ENCODE measurements at regions not wholly inside any gene's neighbourhood (a gene's known extent, or its start where the extent isn't known, plus 50 kb on each side); places are given as distances from the start of the nearest gene placed in this dataset.
"Not testable (repeated sequence)": the region's sequence is repeated elsewhere in the genome, so short reads cannot be mapped to it uniquely, and the experiment has no call there.

DNA sequence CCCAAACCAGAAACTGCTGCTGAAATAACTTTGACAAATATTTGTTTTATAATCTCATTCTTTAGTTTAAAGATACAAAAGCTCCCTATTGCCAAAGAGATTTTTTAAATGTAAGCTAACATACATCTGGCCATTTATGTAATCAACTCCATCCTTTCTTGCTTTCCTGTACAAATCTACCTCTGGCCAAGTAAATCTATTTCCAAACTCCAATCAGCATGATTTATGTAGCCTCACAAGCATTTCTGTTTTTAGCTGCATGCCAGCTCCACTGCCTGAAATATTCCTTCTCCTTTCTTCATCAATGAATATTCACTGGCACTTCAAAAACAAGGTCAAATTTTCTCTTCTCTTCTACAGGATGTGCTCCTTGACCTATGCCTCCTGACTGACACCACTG, 80.0 kb downstream of the SHOX2 start:
- Mint-ChIP-seq H3K4me1 (no peaks in the 10 kb centered on the region), H3K27me3 (no peaks in the 10 kb centered on the region), H3K9me3 (peaks cover 4 to 36% (median 12%) of the 10 kb centered on the region in 9 donors), H3K4me3 (no peak overlapping the region), H3K27ac (no peak overlapping the region), H3K36me3 (peaks cover 0 to 15% (median 0%) of the 10 kb centered on the region in 3 donors)
- POLR2A ChIA-PET = no interaction called here
- no peak for DNase-seq
- ATAC-seq = no peak

DNA sequence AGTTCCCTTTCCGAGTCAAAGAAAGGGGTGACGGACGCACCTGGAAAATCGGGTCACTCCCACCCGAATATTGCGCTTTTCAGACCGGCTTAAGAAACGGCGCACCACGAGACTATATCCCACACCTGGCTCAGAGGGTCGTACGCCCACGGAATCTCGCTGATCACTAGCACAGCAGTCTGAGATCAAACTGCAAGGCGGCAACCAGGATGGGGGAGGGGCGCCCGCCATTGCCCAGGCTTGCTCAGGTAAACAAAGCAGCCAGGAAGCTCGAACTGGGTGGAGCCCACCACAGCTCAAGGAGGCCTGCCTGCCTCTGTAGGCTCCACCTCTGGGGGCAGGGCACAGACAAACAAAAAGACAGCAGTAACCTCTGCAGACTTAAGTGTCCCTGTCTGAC, 86.3 kb downstream of the SHOX2 start:
- POLR2A ChIA-PET, H3K4me3 Mint-ChIP-seq: not testable (repeated sequence)

DNA sequence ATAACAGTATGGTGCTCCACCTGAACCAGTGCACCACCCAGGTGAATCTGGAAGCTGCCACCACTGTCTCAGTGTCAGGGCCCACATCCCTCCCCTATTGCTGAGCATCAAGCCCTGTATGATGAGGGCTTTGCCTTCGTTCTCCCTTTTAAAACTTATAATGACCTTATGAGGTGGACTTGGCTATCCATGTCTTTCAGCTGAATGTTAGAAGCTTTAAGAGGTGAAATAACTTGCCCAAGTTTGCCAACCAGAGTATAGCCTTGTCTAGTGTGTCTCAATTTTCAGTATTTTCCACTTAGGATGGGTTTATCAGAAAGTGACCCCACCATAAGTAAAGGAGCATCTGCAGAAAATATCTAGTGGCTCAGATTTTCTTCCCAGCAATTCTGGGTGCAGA, 87.8 kb downstream of the SHOX2 start:
- Mint-ChIP-seq H3K27ac (no peak overlapping the region), H3K4me3 (no peak overlapping the region), H3K9me3 (peaks cover 0 to 12% (median 6%) of the 10 kb centered on the region in 9 donors), H3K36me3 (peaks cover 0 to 7% (median 1%) of the 10 kb centered on the region in 3 donors), H3K27me3 (peaks cover 0 to 14% (median 3%) of the 10 kb centered on the region in 5 donors), H3K4me1 (no peaks in the 10 kb centered on the region)
- DNase-seq (no peak), ATAC-seq (no peak)
- POLR2A ChIA-PET = no interaction called here

More for the DNA sequence above, 86.3 kb downstream of the SHOX2 start:
- H3K4me1 Mint-ChIP-seq, ATAC-seq, H3K27ac Mint-ChIP-seq, DNase-seq, H3K36me3 Mint-ChIP-seq: not testable (repeated sequence)
- H3K9me3 Mint-ChIP-seq = peaks cover 0 to 10% (median 4%) of the 10 kb centered on the region in 9 donors
- peaks cover 0 to 14% (median 3%) of the 10 kb centered on the region in 5 donors for H3K27me3 Mint-ChIP-seq

DNA sequence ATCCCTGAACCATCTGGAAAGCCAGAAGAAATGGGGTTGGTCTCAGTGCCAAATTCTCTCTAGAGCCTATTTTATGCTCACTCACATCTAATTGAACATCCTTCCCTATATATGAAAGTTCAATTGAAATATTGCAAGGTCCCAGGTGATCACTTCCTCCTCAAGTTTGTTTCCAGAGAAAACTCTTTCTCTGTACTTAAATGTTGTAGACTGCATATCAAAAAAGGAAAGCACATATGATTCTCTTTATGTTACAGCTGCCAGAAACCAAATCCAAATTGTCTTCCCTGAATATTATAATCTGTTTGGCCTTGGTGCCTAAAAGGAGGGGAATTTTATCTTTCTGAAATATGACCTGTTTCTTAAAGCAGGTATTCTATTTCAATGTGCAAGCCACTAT, 93.3 kb downstream of the SHOX2 start:
- Mint-ChIP-seq H3K4me1 (no peaks in the 10 kb centered on the region), H3K4me3 (no peak overlapping the region), H3K36me3 (peaks cover 0 to 16% (median 1%) of the 10 kb centered on the region in 3 donors), H3K27me3 (peaks cover 0 to 14% (median 0%) of the 10 kb centered on the region in 5 donors), H3K27ac (no peak overlapping the region), H3K9me3 (peaks cover 4 to 37% (median 20%) of the 10 kb centered on the region in 9 donors)
- POLR2A ChIA-PET = no interaction called here
- DNase-seq (no peak), ATAC-seq (no peak)

DNA sequence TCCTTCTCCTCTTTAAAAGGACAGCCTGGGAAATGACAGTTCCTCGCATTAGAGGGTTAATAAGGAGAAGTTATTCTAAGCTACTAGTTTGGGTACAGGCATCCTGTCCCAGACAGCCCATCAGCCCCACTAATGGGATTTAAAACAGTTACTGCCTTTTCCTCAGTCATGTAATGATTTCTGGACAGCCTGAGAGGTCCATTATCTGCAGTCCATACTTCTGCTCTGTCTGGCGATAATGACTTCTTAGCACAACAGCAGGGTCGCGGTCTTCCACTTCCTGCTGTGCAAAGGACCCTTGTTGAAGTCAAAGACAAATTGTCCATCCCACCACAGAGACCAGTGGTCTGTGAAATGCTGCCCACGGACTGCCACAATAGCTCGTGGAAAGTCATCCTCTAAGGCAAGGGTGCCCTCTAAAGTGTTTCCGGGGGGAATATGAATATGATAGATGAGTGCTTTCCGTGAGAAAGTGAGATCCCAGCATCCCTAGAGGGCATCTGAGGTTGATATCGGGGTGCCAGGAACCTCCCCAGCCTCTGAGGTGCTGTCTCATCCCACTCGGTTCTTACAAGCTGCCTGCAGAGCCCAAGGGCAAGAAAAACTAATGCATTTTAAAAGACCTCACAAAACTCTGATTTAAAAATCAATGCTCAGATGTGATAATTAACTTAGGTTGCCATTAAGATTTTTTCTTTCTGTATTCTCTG, 100.7 kb downstream of the SHOX2 start:
- H3K27me3 Mint-ChIP-seq = peaks cover 0 to 16% (median 3%) of the 10 kb centered on the region in 5 donors
- H3K36me3 Mint-ChIP-seq = peaks cover 0 to 9% (median 0%) of the 10 kb centered on the region in 3 donors
- no peak overlapping the region for H3K27ac Mint-ChIP-seq
- H3K9me3 Mint-ChIP-seq = peaks cover 0 to 25% (median 12%) of the 10 kb centered on the region in 9 donors
- no peak for DNase-seq
- ATAC-seq = no peak
- H3K4me3 Mint-ChIP-seq = no peak overlapping the region
- H3K4me1 Mint-ChIP-seq = no peaks in the 10 kb centered on the region
- POLR2A ChIA-PET = no interaction called here

DNA sequence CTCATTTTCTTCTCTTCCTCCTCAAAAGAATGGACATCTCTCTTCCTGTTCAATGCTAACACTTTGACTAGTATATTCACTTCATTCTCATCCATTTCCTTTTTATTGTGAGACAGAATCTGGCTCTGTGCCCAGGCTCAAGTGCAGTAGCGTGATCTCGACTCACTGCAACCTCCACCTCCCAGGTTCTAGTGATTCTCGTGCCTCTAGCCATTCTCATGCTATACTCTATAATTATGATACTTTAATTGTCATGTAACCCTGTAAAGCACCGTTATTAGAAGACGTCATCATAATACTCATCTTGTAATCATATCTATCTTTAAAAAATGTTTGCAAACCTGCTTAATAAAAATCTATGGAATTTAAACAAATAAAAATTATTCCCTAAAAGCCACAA, 107.0 kb downstream of the SHOX2 start:
- H3K9me3 Mint-ChIP-seq = peaks cover 0 to 46% (median 16%) of the 10 kb centered on the region in 9 donors
- POLR2A ChIA-PET = no interaction called here
- no peak for DNase-seq
- H3K27ac Mint-ChIP-seq = no peak overlapping the region
- no peak for ATAC-seq
- H3K4me3 Mint-ChIP-seq = no peak overlapping the region
- H3K4me1 Mint-ChIP-seq = no peaks in the 10 kb centered on the region
- peaks cover 0 to 11% (median 0%) of the 10 kb centered on the region in 3 donors for H3K36me3 Mint-ChIP-seq
- peaks cover 0 to 23% (median 0%) of the 10 kb centered on the region in 5 donors for H3K27me3 Mint-ChIP-seq

DNA sequence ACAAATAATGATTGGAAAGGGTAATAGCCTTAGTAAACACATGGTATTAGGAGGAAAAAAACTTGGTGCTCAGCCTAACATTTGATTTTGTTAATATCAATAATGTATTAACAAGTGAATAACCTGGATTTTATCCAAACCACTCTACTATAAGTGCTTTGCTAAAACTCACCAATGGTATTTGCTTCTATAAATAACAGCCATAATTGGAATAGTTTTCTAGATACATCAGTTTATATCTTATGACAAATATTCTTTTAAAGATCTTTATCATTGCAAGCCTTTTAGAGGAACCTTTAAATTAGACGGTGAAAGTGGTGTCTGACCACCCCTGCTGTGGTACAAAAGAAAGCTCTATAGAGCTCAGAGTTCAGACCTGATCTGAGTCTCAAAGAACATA, 123.9 kb downstream of the SHOX2 start:
- POLR2A ChIA-PET = no interaction called here
- no peak for DNase-seq
- no peak overlapping the region for H3K27ac Mint-ChIP-seq
- H3K36me3 Mint-ChIP-seq = peaks cover 0 to under 1% (median 0%) of the 10 kb centered on the region in 3 donors
- H3K4me1 Mint-ChIP-seq = no peaks in the 10 kb centered on the region
- ATAC-seq = no peak
- peaks cover 0 to 9% (median 0%) of the 10 kb centered on the region in 5 donors for H3K27me3 Mint-ChIP-seq
- peaks cover 0 to 10% (median 5%) of the 10 kb centered on the region in 9 donors for H3K9me3 Mint-ChIP-seq
- H3K4me3 Mint-ChIP-seq = no peak overlapping the region

DNA sequence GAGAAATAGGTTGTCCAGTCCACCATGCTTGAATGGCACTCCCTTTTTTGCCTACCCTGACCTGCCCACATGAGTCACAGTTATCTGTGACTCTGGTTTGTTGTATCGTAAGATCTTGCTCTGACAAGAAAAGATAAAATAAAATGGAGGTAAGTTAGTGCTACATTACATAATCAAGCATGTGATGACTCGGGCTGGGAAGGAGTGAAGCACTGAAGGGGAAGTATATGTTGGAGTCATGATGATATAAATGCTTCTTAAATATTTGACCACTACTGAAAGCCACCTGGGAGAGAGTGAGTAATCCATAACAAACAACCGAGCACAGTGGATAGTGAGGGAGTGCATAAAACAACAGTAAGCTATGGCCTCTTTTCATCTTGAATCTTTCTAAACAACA, 124.4 kb downstream of the SHOX2 start:
- H3K36me3 Mint-ChIP-seq = no peaks in the 10 kb centered on the region
- no peaks in the 10 kb centered on the region for H3K4me1 Mint-ChIP-seq
- POLR2A ChIA-PET = no interaction called here
- peaks cover 0 to 11% (median 4%) of the 10 kb centered on the region in 9 donors for H3K9me3 Mint-ChIP-seq
- peaks cover 0 to 9% (median 0%) of the 10 kb centered on the region in 5 donors for H3K27me3 Mint-ChIP-seq
- ATAC-seq (no peak), DNase-seq (no peak)
- no peak overlapping the region for H3K27ac Mint-ChIP-seq
- no peak overlapping the region for H3K4me3 Mint-ChIP-seq

DNA sequence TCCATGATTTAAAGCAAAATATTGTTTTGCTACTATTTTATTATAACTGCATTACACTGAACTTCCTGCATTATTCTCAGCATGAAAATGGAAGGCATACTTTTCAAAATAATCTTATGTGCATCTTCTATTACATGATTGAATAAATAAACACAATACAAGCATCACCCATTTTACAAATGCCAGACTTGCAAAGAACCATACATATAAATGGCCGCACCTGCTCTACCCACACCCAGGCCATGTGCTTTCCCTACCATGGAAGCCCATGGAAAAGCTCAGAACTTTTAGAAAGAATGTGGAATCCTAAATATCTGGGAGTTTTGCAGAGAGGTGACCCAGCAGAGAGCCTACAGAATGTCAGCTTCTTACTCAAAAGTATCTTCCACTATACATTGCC, 127.2 kb downstream of the SHOX2 start:
- Mint-ChIP-seq H3K4me1 (no peaks in the 10 kb centered on the region), H3K27ac (no peak overlapping the region), H3K4me3 (no peak overlapping the region), H3K9me3 (peaks cover 0 to 11% (median 3%) of the 10 kb centered on the region in 9 donors), H3K27me3 (peaks cover 0 to 5% (median 0%) of the 10 kb centered on the region in 5 donors), H3K36me3 (no peaks in the 10 kb centered on the region)
- no peak for ATAC-seq
- DNase-seq = no peak
- POLR2A ChIA-PET = no interaction called here

DNA sequence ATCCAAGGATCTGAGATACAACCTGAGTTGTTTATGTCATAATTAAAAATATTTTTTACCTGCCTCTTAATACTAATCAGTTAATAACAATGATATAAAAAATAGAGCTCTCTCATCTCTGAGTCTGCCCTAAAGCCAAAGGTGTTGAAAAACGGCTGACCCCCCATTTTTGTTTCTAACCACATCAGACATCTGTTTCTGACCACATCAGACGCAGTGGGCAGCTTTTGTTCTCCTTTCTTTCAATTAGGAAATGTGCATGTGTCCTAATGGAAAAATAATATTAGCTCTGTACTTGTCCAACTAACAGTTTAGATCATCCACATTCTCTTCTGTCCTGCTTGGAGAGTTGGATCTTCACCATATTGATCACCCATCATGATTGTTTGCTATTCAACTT, 144.6 kb downstream of the SHOX2 start:
- Mint-ChIP-seq H3K4me3 (no peak overlapping the region), H3K27me3 (peaks cover 0 to 8% (median 2%) of the 10 kb centered on the region in 5 donors)
- POLR2A ChIA-PET = no interaction called here

DNA sequence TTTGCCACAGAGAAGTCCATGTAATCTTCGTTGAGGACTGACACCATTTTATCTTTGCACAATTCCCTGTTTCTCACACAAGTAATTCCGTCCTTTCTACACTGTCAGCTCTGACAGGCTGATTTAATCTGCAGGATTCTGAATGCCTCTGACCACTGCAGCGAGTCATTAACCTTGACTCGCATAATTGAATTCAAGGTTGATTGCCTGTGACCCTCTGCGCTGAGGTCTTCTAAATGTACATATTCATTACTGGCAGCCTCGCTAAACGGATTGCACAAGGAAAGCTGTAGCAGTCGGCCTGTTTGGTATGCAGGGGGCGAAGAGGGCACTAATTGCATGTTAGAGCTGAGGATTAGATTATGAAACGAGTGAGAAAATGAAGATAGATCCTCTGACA, 147.8 kb downstream of the SHOX2 start:
- Mint-ChIP-seq H3K27ac (no peak overlapping the region), H3K4me3 (no peak overlapping the region), H3K27me3 (peaks cover 0 to 8% (median 1%) of the 10 kb centered on the region in 5 donors), H3K36me3 (no peaks in the 10 kb centered on the region), H3K4me1 (no peaks in the 10 kb centered on the region), H3K9me3 (peaks cover 0 to 6% (median 3%) of the 10 kb centered on the region in 9 donors)
- no peak for DNase-seq
- no peak for ATAC-seq
- POLR2A ChIA-PET = no interaction called here

More for the DNA sequence above, 144.6 kb downstream of the SHOX2 start:
- no peaks in the 10 kb centered on the region for H3K4me1 Mint-ChIP-seq
- peaks cover 0 to 4% (median 0%) of the 10 kb centered on the region in 9 donors for H3K9me3 Mint-ChIP-seq
- no peak overlapping the region for H3K27ac Mint-ChIP-seq
- no peak for ATAC-seq
- H3K36me3 Mint-ChIP-seq = no peaks in the 10 kb centered on the region
- DNase-seq = no peak

DNA sequence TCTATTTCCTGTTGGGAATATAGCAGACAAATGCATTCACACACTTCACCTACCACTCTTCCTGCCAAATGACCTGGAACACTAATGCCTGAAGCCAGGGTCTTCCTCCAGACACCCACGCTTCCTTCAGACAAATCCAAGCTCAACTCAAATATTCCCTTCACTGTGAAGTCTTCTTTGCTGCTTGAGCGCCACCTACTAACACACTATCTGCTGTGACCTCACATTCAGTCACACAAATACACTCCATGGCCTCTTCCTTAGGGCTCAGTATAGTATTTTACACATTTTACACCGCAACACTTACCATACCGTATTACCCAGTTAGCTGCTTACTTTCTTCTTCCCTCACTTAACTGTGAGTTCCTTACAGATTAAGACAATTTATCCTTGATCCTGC, 149.4 kb downstream of the SHOX2 start:
- Mint-ChIP-seq H3K9me3 (peaks cover 0 to 16% (median 6%) of the 10 kb centered on the region in 9 donors), H3K27ac (no peak overlapping the region), H3K36me3 (no peaks in the 10 kb centered on the region), H3K4me3 (no peak overlapping the region), H3K4me1 (no peaks in the 10 kb centered on the region), H3K27me3 (peaks cover 0 to 6% (median 0%) of the 10 kb centered on the region in 5 donors)
- POLR2A ChIA-PET = no interaction called here
- ATAC-seq (no peak), DNase-seq (no peak)

DNA sequence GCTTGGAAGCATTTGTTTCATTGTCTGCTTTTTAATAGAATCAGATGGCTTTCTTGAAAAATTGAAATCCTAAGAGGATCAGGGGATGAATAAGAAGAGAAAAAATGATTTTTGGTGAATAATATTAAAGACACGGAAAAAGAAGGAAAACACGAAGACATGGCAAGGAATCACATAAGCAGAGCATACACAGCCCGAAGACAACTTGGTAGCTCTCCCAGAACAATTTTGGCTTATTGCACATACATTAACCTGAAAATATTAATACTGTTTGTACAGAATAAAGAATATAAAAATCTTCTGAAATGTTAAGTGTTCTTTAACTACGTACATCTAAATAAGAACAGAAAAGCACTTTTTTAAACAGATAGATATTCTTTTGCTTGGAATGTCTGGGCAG, 150.0 kb downstream of the SHOX2 start:
- Mint-ChIP-seq H3K27me3 (peaks cover 0 to 6% (median 0%) of the 10 kb centered on the region in 5 donors), H3K9me3 (peaks cover 0 to 16% (median 6%) of the 10 kb centered on the region in 9 donors), H3K4me1 (no peaks in the 10 kb centered on the region), H3K27ac (no peak overlapping the region), H3K36me3 (no peaks in the 10 kb centered on the region), H3K4me3 (no peak overlapping the region)
- no peak for ATAC-seq
- POLR2A ChIA-PET = no interaction called here
- DNase-seq = no peak

DNA sequence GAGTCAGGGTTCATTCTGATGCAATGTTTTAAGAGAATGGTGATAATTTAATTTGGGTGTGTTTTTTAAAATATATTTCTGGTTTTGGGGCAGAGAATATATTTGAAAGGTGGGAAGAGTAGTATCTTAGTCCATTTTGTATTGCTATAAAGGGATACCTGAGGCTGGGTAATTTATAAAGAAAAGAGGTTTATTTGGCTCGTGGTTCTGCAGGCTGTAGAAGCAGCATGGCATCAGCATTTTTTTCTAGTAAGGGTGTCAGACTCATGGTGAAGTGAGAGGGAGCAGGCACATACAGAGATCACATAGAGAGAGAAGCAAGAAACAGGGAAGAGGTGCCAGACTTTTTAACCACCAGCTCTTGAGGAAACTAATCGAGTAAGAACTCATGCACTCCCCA, 152.7 kb downstream of the SHOX2 start:
- ATAC-seq (no peak), DNase-seq (no peak)
- H3K27ac Mint-ChIP-seq = no peak overlapping the region
- peaks cover 2 to 16% (median 6%) of the 10 kb centered on the region in 9 donors for H3K9me3 Mint-ChIP-seq
- no peaks in the 10 kb centered on the region for H3K4me1 Mint-ChIP-seq
- H3K36me3 Mint-ChIP-seq = no peaks in the 10 kb centered on the region
- no peak overlapping the region for H3K4me3 Mint-ChIP-seq
- POLR2A ChIA-PET = no interaction called here
- peaks cover 2 to 18% (median 5%) of the 10 kb centered on the region in 5 donors for H3K27me3 Mint-ChIP-seq
